Stimulated activated CD8-positive, alpha-beta memory T cell treated with anti-CD3 and anti-CD28 coated beads, Interleukin-15, amount 100 ng/mL, for 24 hours (primary cell): ENCODE measurements at regions not wholly inside any gene's neighbourhood (a gene's known extent, or its start where the extent isn't known, plus 50 kb on each side); places are given as distances from the start of the nearest gene placed in this dataset.
"Not testable (repeated sequence)": the region's sequence is repeated elsewhere in the genome, so short reads cannot be mapped to it uniquely, and the experiment has no call there.

Experiments used
- DNase-seq: peaks from one replicate; pipeline ENCODE4 v3.0.0-alpha.2; 2020; ENCODE audit warnings: low read depth

- no peak for DNase-seq
Measured at GRCh38 chrX:122363112-122363795, 820.8 kb upstream of the GRIA3 start.

GRCh38 chrX:122375533-122375932 is 808.5 kb upstream of the GRIA3 start:
- not testable (repeated sequence) for DNase-seq

DNA sequence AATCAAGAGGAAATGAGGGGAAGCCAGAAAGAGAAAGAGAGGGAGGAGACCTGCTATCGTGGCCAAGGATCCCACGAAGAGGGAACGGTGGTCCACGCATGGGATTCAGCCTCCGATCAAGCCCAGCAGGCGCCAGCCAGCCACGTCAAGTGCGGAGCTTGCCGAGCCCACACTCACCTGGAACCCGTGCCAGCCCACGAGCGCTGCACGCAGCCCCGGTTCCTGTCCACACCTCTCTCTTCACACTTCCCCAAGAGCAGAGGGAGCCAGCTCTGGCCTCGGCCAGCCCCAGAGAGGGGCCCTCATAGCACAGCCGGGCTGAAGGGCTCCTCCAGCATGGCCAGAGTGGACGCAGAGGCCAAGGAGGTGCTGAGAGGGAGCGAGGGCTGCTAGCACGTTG is 795.1 kb upstream of the GRIA3 start:
- no peak for DNase-seq

GRCh38 chrX:122418758-122419157 is 765.3 kb upstream of the GRIA3 start:
- DNase-seq = no peak

- no peak for DNase-seq
Measured at GRCh38 chrX:122421434-122422121, 762.5 kb upstream of the GRIA3 start.

DNA sequence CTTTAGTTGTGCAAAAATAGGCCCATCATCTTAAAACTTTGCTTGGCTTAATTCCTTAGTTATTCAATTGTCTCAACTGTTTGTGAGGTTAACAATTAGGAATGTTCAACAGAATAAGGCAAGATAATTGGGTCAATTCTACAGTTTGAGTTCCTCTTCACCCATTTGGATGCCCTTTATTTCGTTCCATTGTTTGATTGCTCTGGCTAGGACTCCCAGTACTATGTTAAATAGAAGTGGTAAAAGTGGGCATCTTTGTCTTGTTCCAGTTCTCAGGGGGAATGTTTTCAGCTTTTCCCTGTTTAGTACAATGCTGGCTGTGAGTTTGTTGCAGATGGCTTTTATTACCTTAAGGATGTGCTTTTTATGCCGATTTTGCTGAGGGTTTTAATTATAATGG is 761.5 kb upstream of the GRIA3 start:
- no peak for DNase-seq

GRCh38 chrX:122434942-122435341 is 749.1 kb upstream of the GRIA3 start:
- no peak for DNase-seq

DNA sequence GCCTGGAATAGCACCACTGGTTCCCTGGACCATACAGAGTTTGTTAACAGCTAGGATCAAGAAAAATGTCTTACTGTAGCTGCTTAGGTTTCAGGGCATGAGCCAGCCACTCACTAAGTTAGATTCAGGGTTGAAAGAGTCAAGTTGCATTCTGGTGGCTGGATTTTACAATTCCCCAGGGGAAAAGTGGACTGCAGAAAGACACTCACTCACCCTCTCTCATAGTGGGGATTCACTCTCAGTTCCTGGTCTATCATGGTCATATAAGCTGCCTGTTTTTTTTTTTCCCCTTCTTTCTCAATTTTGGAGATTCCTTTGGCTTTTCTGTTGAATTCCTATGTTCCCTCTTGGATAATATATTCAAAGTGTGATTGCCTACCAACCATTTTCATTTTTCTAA is 744.2 kb upstream of the GRIA3 start:
- DNase-seq = no peak

DNA sequence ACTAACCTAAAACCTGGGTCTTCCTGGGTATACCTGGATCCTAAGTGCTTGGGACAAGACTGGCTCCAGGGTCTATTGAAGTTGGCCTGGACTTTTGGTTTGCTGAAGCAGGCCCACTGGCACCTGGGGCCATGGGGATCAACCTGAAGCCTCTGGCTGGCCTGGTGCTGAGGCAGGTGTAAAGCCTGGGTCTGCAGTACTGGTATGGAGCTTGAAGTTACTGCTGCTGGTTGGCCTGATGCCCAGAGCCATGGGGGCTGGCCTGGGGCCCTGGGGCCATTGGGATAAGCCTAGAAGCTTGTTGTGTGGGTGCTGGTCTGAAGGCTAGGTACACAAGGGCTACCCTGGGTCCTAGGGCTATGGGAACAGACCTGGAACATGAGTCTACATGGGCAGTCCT is 743.2 kb upstream of the GRIA3 start:
- DNase-seq = no peak

- no peak for DNase-seq
Measured at GRCh38 chrX:122441451-122441850, 742.6 kb upstream of the GRIA3 start.

- DNase-seq = no peak
Measured at GRCh38 chrX:122445466-122445865, 738.6 kb upstream of the GRIA3 start.

DNA sequence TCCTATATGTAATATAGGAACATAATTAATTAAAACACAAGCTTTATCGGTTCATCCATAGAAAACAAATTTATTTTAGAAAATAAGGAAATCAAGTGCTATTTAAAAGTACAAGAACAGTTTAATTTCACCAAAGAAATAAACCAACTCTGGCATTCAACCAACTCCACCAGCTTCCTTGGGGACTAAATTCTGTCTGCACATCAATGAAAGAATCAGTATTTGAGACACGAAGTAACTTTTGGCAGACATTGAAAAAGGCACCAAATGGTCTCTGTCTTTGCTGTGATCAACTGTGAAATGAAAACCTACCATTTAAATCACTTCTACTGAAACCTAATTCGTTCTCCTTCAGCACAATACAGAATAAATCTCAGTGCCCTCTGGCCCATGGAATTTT is 719.7 kb upstream of the GRIA3 start:
- no peak for DNase-seq

DNA sequence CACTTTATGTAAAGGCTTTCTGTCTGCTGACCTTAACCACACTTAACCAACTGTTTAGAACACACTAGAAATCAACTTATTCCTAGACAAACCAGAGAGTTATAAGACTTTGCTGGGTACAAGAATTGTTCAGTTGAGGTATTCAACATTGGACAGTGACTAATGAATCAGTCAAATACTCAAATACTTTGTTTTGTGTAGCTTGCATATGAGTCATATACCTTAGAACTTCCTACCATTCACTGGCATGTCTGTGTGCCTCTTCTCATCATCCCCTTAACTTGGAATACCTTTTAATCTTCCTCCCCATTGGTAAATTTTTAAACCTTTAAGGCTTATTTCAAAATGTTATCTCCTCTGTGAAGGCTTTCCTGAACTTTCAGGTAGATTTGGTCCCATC is 708.8 kb upstream of the GRIA3 start:
- no peak for DNase-seq

- no peak for DNase-seq
Measured at GRCh38 chrX:122500556-122500955, 683.5 kb upstream of the GRIA3 start.

- no peak for DNase-seq
Measured at GRCh38 chrX:122501652-122502051, 682.4 kb upstream of the GRIA3 start.

DNA sequence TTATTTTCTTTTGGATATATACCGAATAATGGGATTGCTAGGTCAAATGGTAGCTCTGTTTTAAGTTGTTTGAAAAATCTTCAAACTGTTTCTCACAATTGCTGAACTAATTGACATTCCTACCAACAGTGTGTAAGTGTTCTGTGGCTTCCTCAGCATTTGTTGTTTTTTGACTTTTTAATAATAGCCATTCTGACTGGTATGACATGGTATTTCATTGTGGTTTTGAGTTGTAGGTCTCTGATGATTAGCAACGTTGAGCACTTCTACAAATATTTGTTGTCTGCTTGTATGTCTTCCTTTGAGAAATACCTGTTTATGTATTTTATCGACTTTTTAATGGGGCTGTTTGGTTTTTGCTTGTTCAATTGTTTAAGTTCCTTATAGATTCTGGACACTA is 680.1 kb upstream of the GRIA3 start:
- DNase-seq = no peak

DNA sequence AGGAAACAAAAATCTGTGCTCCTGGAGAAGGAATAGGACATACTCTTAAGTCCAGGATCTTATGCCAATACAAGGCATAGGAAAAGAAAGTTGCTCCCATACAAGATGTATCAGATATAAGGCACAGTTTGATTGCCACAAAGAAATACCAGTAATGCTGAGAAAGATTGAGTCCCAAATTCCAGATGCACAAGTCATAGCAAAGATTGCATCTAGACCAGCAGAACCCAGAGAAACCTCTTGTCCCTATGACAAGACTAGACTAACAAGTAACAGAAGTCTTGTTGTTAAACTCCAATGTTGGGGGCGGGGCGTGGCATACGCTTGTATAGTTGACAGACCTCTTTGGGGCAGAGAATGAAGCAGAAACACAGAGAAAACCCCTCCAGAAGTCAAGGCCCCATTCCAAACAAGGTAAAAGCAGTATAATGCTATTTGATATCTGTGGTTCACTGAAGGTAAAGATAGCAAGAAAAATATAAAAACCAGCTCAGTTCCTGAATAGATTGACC is 671.5 kb upstream of the GRIA3 start:
- no peak for DNase-seq

DNA sequence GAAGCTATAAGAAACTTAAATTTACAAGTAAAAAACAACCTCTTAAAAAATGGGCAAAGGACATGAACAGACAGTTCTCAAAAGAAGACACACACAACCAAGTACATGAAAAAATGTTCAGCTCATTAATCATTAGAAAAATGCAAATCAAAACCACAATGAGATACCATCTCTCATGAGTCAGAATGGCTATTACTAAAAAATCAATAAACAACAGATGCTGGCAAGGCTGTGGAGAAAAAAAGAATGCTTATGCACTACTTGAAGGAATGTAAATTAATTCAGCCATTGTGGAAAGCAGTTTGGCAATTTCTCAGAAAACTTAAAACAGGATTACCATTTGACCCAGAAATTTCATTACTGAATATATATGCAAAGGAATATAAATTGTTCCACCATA is 666.3 kb upstream of the GRIA3 start:
- DNase-seq = no peak

- DNase-seq = no peak
Measured at GRCh38 chrX:122545778-122546177, 638.3 kb upstream of the GRIA3 start.

DNA sequence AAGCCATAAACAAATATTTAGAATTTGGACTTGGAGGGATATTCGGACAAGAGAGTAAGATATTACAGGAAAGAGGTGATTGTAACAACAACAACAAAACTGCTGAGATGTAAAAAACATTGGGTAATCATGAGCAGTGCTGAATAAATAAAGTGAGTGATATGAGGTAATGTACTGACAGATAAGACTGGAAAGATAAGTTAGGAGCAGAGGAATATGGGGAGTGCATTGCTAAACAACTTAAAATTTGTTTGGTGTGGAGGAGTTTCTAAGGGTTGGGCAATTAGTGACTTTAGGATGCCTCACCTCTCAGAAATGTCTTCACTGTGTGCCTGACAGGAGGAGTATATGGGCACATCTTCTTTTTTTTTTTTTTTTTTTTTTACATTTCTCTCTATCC is 637.8 kb upstream of the GRIA3 start:
- DNase-seq = no peak

- no peak for DNase-seq
Measured at GRCh38 chrX:122552286-122552800, 631.7 kb upstream of the GRIA3 start.

- no peak for DNase-seq
Measured at GRCh38 chrX:122555925-122556324, 628.2 kb upstream of the GRIA3 start.

DNA sequence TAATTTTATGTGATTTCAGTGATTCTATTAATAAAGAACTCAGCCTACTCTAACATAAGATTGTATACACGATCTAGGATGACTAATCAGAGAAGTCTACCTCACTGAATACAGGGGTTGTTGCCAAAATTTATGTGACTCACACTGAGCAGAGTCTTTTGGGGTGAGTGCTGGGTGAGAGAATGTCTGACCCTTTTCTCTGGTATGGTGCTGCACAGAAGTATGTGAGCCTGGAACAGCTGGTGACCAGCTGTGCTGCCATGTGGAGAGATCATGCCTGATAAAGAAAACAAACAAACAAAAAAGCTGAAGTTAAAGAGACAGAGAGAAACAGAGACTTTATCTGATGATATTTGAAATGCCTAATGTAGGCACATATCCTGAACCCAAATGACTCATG is 618.1 kb upstream of the GRIA3 start:
- DNase-seq = no peak

DNA sequence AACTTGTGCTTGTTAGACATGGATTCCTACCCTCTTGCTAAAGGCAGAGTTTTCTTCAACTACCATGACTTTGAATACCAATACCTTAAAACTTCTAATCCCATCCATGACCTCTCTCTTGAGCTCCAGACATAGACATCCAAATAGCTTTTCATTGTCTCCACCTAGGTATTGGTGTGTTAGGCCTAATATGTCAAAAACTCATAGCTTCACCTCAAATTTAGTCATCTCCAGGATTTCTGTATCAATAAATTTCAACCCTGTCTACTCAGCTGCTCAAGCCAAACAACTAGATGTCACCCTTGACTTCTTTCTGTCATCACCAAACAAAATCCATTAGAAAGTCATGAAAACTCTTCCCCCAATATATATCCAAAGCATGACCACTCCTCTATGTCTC is 617.7 kb upstream of the GRIA3 start:
- no peak for DNase-seq
